ENCODE measurements at regions not wholly inside any gene's neighbourhood (a gene's known extent, or its start where the extent isn't known, plus 50 kb on each side); places are given as distances from the start of the nearest gene placed in this dataset.

DNA sequence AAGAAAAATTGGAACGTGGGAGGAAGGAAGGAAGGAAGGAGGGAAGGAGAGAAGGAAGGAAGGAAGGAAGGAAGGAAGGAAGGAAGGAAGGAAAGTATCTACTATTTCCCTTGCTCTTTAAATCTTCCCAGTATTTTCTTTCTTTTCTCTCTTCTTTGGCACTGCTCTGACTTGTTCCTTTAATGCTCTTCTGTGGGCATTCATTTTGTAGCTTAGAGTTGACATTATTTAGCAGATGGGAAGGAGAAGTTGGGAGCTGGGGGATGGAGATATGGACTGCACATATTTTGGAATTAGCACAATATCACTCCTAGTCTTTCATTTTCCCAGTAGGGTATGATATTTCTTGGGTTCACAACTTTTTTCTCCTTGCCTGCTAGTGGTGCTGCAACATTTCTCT lies 152.2 kb downstream of the TFAP2B start:
- Histone ChIP-seq H3K27me3 (no peaks in the 10 kb centered on the region), H3K36me3 (no peaks in the 10 kb centered on the region), H3K27ac (no peak overlapping the region), H3K9me3 (no peaks in the 10 kb centered on the region), H3K4me1 (no peaks in the 10 kb centered on the region), H3K4me3 (no peak overlapping the region)
- no peak for DNase-seq (ENCODE audit: low spot score)
- TF ChIP-seq, protein P1, sequence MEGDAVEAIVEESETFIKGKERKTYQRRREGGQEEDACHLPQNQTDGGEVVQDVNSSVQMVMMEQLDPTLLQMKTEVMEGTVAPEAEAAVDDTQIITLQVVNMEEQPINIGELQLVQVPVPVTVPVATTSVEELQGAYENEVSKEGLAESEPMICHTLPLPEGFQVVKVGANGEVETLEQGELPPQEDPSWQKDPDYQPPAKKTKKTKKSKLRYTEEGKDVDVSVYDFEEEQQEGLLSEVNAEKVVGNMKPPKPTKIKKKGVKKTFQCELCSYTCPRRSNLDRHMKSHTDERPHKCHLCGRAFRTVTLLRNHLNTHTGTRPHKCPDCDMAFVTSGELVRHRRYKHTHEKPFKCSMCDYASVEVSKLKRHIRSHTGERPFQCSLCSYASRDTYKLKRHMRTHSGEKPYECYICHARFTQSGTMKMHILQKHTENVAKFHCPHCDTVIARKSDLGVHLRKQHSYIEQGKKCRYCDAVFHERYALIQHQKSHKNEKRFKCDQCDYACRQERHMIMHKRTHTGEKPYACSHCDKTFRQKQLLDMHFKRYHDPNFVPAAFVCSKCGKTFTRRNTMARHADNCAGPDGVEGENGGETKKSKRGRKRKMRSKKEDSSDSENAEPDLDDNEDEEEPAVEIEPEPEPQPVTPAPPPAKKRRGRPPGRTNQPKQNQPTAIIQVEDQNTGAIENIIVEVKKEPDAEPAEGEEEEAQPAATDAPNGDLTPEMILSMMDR (IDR thresholded peaks at IDR 0.05) = no peak

DNA sequence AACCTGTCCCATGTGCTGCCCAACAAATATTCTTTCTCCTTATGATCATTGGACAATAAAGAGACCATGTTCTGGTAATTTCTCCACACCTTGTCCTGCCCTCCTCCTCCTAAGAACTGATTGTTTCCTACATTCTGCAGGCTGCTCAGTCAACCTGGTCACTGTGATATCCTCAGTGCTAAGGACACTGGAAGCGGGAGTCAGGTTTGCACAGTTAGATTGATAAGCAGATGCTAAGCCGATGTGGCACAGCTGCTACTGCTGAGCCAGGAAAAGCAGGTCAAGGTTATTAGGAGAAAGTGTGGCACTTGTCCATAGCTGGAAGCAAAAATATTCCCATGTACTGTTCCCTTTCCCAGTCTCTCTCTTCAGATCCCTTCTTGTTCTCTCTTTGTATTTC lies 154.8 kb downstream of the TFAP2B start:
- H3K27ac ChIP-seq = no peak overlapping the region

DNA sequence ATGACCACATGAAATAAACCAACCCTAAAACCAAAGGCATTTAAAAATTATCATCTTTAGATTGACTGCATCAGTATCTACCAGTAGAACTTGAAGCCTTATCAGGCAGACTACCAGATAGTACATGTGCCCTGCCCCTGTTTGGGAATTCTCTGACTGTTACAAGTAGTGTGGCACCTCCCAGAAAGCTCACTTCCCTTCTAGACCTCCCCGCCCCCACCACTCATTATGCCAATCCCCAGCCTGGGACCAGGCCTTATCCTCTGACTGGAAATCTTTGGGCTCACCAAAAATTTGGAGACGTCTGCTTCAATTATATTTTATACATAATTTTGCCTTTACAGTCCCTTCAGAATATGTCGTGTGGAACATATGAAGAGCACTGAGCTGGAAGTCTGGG lies 155.6 kb downstream of the TFAP2B start:
- no peaks in the 10 kb centered on the region for H3K27me3 ChIP-seq
- no peak overlapping the region for H3K4me3 ChIP-seq
- no peaks in the 10 kb centered on the region for H3K9me3 ChIP-seq
- H3K36me3 ChIP-seq = no peaks in the 10 kb centered on the region
- DNase-seq (ENCODE audit: low spot score) = no peak
- H3K27ac ChIP-seq = no peak overlapping the region
- H3K4me1 ChIP-seq = no peaks in the 10 kb centered on the region
- TF ChIP-seq, protein P1 (IDR thresholded peaks at IDR 0.05) = no peak

More for the DNA sequence above, 154.8 kb downstream of the TFAP2B start:
- no peak for DNase-seq (ENCODE audit: low spot score)
- no peaks in the 10 kb centered on the region for H3K4me1 ChIP-seq
- no peaks in the 10 kb centered on the region for H3K27me3 ChIP-seq
- TF ChIP-seq, protein P1 (IDR thresholded peaks at IDR 0.05) = no peak
- H3K4me3 ChIP-seq = no peak overlapping the region
- no peaks in the 10 kb centered on the region for H3K9me3 ChIP-seq
- no peaks in the 10 kb centered on the region for H3K36me3 ChIP-seq

DNA sequence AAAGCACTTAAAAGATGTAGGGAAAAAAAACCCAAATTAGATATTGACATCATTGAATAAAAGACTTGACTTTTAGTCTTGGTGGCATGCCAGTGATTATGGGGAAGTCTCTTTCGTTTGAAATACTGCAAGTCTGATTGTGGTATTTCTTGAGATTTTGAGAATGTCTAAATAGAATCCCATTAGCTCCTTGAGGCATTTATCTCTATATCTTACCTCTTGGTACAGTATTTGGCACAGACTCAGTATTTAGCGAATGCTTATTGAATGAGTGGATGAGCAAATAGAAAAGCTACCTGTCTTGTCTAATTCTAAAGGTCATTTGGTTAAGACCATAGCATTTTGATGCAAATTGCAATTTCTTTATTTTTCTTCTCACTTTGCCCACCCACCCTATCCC lies 156.5 kb downstream of the TFAP2B start:
- H3K4me1 ChIP-seq = no peaks in the 10 kb centered on the region
- H3K9me3 ChIP-seq = no peaks in the 10 kb centered on the region
- H3K27me3 ChIP-seq = no peaks in the 10 kb centered on the region
- DNase-seq (ENCODE audit: low spot score) = no peak
- no peaks in the 10 kb centered on the region for H3K36me3 ChIP-seq
- H3K27ac ChIP-seq = no peak overlapping the region
- TF ChIP-seq, protein P1 (IDR thresholded peaks at IDR 0.05) = no peak
- no peak overlapping the region for H3K4me3 ChIP-seq

DNA sequence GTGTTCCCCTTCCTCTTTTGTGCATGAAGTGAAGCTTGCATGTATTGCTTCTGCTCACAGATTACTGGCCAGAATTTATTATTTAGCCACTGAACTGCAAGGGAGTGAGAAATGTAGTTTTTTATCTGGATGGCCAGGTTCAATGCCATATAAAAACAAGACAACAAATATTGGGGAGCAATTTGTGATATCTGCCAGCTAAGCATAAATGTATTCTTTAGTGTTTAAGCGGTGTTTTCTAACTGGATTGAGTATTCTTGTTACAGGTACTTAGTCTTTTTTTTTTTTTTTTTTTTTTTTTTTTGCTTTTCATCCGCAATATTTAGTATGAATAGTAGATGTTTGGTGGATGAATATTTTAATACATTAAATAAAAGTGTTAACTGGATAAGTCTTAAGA lies 158.2 kb downstream of the TFAP2B start:
- Histone ChIP-seq H3K9me3 (no peaks in the 10 kb centered on the region), H3K27ac (no peak overlapping the region), H3K36me3 (no peaks in the 10 kb centered on the region), H3K4me3 (no peak overlapping the region), H3K27me3 (no peaks in the 10 kb centered on the region), H3K4me1 (no peaks in the 10 kb centered on the region)
- DNase-seq (ENCODE audit: low spot score) = no peak
- TF ChIP-seq, protein P1 (IDR thresholded peaks at IDR 0.05) = no peak

DNA sequence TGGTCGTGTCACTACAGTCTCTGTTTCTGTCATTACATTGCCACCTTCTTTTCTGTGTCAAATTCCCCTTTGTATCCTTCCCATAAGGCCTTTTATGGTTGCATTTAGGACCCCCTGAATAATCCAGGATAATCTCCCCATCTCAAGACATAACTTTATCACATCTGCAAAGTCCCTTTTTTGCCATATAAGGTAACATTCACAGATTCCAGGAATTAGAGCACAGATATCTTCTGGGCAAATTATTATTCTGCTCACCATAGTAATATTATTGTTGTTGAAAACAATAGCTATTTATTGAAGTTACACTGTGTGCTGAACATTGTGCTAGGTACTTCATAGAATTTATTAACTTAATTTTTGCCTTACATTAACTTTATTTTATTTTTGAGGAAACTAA lies 159.1 kb downstream of the TFAP2B start:
- Histone ChIP-seq H3K36me3 (no peaks in the 10 kb centered on the region), H3K4me1 (no peaks in the 10 kb centered on the region), H3K27ac (no peak overlapping the region), H3K27me3 (no peaks in the 10 kb centered on the region), H3K4me3 (no peak overlapping the region), H3K9me3 (no peaks in the 10 kb centered on the region)
- TF ChIP-seq, protein P1 (IDR thresholded peaks at IDR 0.05) = no peak
- DNase-seq (ENCODE audit: low spot score) = no peak
